GM12878 (cell line): ENCODE measurements at regions not wholly inside any gene's neighbourhood (a gene's known extent, or its start where the extent isn't known, plus 50 kb on each side); places are given as distances from the start of the nearest gene placed in this dataset.

Source experiments
- ATAC-seq: fragments of 200-7000 bp; cut with Tn5 transposase; 3 replicates; pipeline ENCODE4 v1.9.1; 2020; ENCODE audit warnings: mild to moderate bottlenecking, moderate library complexity
- BruUV-seq: library from RNA; stranded (reverse); fragments of 400-500 nt; replicated peaks from 2 replicates; lab custom pipeline; 2021; lab: Mats Ljungman, UMichigan
- CTCF ChIA-PET: fragments of 300-600 bp; sonication (Branson Sonifier 250); formaldehyde crosslinking; extraction: SDS; loops from one replicate; lab custom pipeline; 2021; ENCODE audit warnings: inconsistent platforms; lab: Yijun Ruan, JAX
- POLR2A ChIA-PET: fragments of 350-600 bp; formaldehyde crosslinking; extraction: SDS; loops from one replicate; lab custom pipeline; 2021; ENCODE audit warnings: inconsistent platforms; lab: Charles Lee
- RAD21 ChIA-PET: fragments of 300-600 bp; sonication (Branson Sonifier 250); formaldehyde crosslinking; loops from one replicate; lab custom pipeline; 2023; ENCODE audit warnings: antibody characterized with exemption; ENCODE audit not compliant: unreplicated experiment; lab: Charles Lee
- SMC1A ChIA-PET: fragments of 300-600 bp; sonication (Branson Sonifier 250); formaldehyde crosslinking; loops from one replicate; lab custom pipeline; 2023; ENCODE audit not compliant: unreplicated experiment, uncharacterized antibody; lab: Charles Lee
- DNase-seq: peaks from one replicate; pipeline ENCODE4 v3.0.0-alpha.2; 2011; ENCODE audit warnings: low read depth, low spot score
- FAIRE-seq: peaks from 3 replicates; lab custom pipeline; 2011; peaks lifted over from hg19 to GRCh38; lab: Jason Lieb, UNC
- H2AFZ ChIP-seq: 2 replicates; pipeline ENCODE4 v1.6.0; 2011; ENCODE audit warnings: low read depth, low read length, control low read depth; ENCODE audit not compliant: control insufficient read depth
- H3K27ac ChIP-seq: 2 replicates; pipeline ENCODE4 v1.5.1; 2011; ENCODE audit warnings: control low read depth; ENCODE audit not compliant: control insufficient read depth, insufficient read depth
- H3K27me3 ChIP-seq, 2 experiments: replicated peaks in 1 of 2; 2 replicates each; pipeline versions ENCODE4 v1.6.0 to v1.6.1; 2011; ENCODE audit warnings: low read length in 1 of 2; ENCODE audit not compliant: control insufficient read depth in 2 of 2, insufficient read depth in 2 of 2
- H3K36me3 ChIP-seq, 2 experiments: 2 replicates each; pipeline ENCODE4 v1.5.1; 2011; ENCODE audit warnings: low read length in 1 of 2; ENCODE audit not compliant: control insufficient read depth in 2 of 2, insufficient read depth in 2 of 2
- H3K4me1 ChIP-seq: 2 replicates; pipeline ENCODE4 v1.6.1; 2011; ENCODE audit warnings: mild to moderate bottlenecking, low read length, moderate library complexity, mixed read lengths; ENCODE audit not compliant: control insufficient read depth, insufficient read depth
- H3K4me2 ChIP-seq: 2 replicates; pipeline ENCODE4 v1.6.0; 2011; ENCODE audit warnings: control low read depth; ENCODE audit not compliant: control insufficient read depth, insufficient read depth
- H3K4me3 ChIP-seq: fragments of 200-600 bp; sonication (generic); 2 replicates; pipeline ENCODE4 v1.5.1; 2016
- H3K79me2 ChIP-seq: 2 replicates; pipeline ENCODE4 v1.6.0; 2011; ENCODE audit warnings: low read length; ENCODE audit not compliant: control insufficient read depth, insufficient read depth
- H3K9ac ChIP-seq: 2 replicates; pipeline ENCODE4 v1.8.0; 2011; ENCODE audit warnings: low read length, control low read depth, mixed read lengths; ENCODE audit not compliant: control insufficient read depth, insufficient read depth
- H3K9me3 ChIP-seq: replicated peaks from 3 replicates; pipeline ENCODE4 v1.5.1; 2011; ENCODE audit warnings: mild to moderate bottlenecking, low read length; ENCODE audit not compliant: control insufficient read depth, insufficient read depth
- H4K20me1 ChIP-seq: 2 replicates; pipeline ENCODE4 v1.6.0; 2011; ENCODE audit not compliant: control insufficient read depth, insufficient read depth
- CTCF ChIP-seq, 3 experiments: IDR thresholded peaks in 2 of 3; conservative IDR thresholded peaks in 1 of 3; 2 replicates each; pipeline ENCODE4 v1.5.1; 2011; ENCODE audit warnings: low read depth in 3 of 3, low read length in 3 of 3, mild to moderate bottlenecking in 3 of 3, control low read depth in 2 of 3, moderate library complexity in 2 of 3, inconsistent platforms in 1 of 3, mixed read lengths in 1 of 3; ENCODE audit not compliant: control insufficient read depth in 2 of 3, insufficient read depth in 1 of 3; ENCODE audit errors: extremely low read depth in 1 of 3
- EED ChIP-seq: sonication (generic); IDR thresholded peaks from 2 replicates; pipeline ENCODE4 v1.6.1; 2016; ENCODE audit warnings: antibody characterized with exemption, low read depth
- JUNB ChIP-seq: IDR thresholded peaks from 2 replicates; pipeline ENCODE4 v1.6.1; 2016; ENCODE audit warnings: antibody characterized with exemption, mild to moderate bottlenecking
- KLF5 ChIP-seq: fragments of 450-650 bp; IDR thresholded peaks from 2 replicates; pipeline ENCODE4 v1.6.1; 2014; ENCODE audit warnings: mild to moderate bottlenecking; ENCODE audit not compliant: partially characterized antibody
- MXI1 ChIP-seq: fragments of 150-350 bp; IDR thresholded peaks from 2 replicates; pipeline ENCODE4 v1.6.1; 2011; ENCODE audit warnings: low read depth, mild to moderate bottlenecking, inconsistent platforms, low read length, improper control_type of control experiment
- NKRF ChIP-seq: fragments of 450-650 bp; conservative IDR thresholded peaks from 2 replicates; pipeline ENCODE4 v1.6.1; 2017; ENCODE audit warnings: mild to moderate bottlenecking, moderate library complexity
- NR2F1 ChIP-seq: fragments of 450-650 bp; conservative IDR thresholded peaks from 2 replicates; pipeline ENCODE4 v1.6.1; 2017; ENCODE audit warnings: mild to moderate bottlenecking
- PAX5 ChIP-seq: IDR thresholded peaks from 2 replicates; pipeline ENCODE4 v1.6.1; 2011; ENCODE audit warnings: low read depth, low read length, borderline replicate concordance
- POLR2AphosphoS5 ChIP-seq: IDR thresholded peaks from 2 replicates; pipeline ENCODE4 v1.6.1; 2011; ENCODE audit warnings: mild to moderate bottlenecking, low read length, inconsistent platforms
- RUNX3 ChIP-seq: IDR thresholded peaks from 2 replicates; pipeline ENCODE4 v1.6.1; 2012; ENCODE audit warnings: low read length, inconsistent platforms
- SP1 ChIP-seq: IDR thresholded peaks from one replicate; pipeline ENCODE4 v1.6.1; 2011; ENCODE audit warnings: low read depth, low read length
- SREBF1 ChIP-seq: IDR thresholded peaks from 2 replicates; pipeline ENCODE4 v1.6.1; 2012; ENCODE audit warnings: mild to moderate bottlenecking, low read length
- TAF1 ChIP-seq: IDR thresholded peaks from 2 replicates; pipeline ENCODE4 v1.6.1; 2011; ENCODE audit warnings: mild to moderate bottlenecking, low read depth, low read length, borderline replicate concordance
- USF2 ChIP-seq: IDR thresholded peaks from 2 replicates; pipeline ENCODE4 v1.6.1; 2011; ENCODE audit warnings: low read depth, low read length, improper control_type of control experiment, borderline replicate concordance
- ZNF217 ChIP-seq: fragments of 450-650 bp; IDR thresholded peaks from 2 replicates; pipeline ENCODE4 v1.6.1; 2017; ENCODE audit warnings: antibody characterized with exemption, mild to moderate bottlenecking
- WGBS: methylation state at CpG from one replicate; pipeline ENCODE4 v1.1.6; 2016; ENCODE audit warnings: low lambda C conversion rate; ENCODE audit not compliant: insufficient replicate concordance, insufficient coverage; ENCODE audit errors: missing lambda C conversion rate; 5-methylcytosine and 5-hydroxymethylcytosine counted together
- in situ Hi-C: fragments of 300-500 bp; cut with MboI; formaldehyde crosslinking; loops from 9 replicates; pipeline ENCODE4 v1.14.3; 2018; ENCODE audit warnings: mixed read lengths
- intact Hi-C: fragments of 100-400 bp; cut with micrococcal nuclease; formaldehyde crosslinking; loops from one replicate; pipeline ENCODE4 v1.14.2; 2022; ENCODE audit not compliant: unreplicated experiment

- TF ChIP-seq CTCF (IDR thresholded peaks at IDR 0.05 in 2 of 3, conservative IDR thresholded peaks at IDR 0.05 in 1 of 3; ENCODE audit: control insufficient read depth in 2 of 3, extremely low read depth in 1 of 3, insufficient read depth in 1 of 3, low read depth in 3 of 3, low read length in 3 of 3) (no peak), SREBF1 (no peak), ZNF217 (no peak), TAF1 (no peak), NKRF (no peak), USF2 (no peak)
- TF ChIP-seq, all 136 proteins: peak for 0
Observed at GRCh38 chr13:21965095-21965494, 294.2 kb downstream of the FGF9 start (continued).

- intact Hi-C loops = no loop called here
- H3K4me2 ChIP-seq = no peak overlapping the region
- no peaks in the 10 kb centered on the region for H3K4me1 ChIP-seq
- WGBS = 69% methylated on average over 4 of the region's 4 CpGs
- BruUV-seq = no TSS peak
- no peaks in the 10 kb centered on the region for H3K79me2 ChIP-seq
- in situ Hi-C loops = no loop called here
- ATAC-seq (no peak; the same call in 2 of the 3 replicates), DNase-seq (no peak), FAIRE-seq (no peak)
- no peak overlapping the region for H3K9ac ChIP-seq
- POLR2A ChIA-PET = no interaction called here
- H3K36me3 ChIP-seq = no peaks in the 10 kb centered on the region
- no peak overlapping the region for H3K4me3 ChIP-seq
- CTCF ChIA-PET = no interaction called here
- no peak for TF ChIP-seq KLF5
- TF ChIP-seq RUNX3 = no peak
- no peak for TF ChIP-seq SP1
- no peak for TF ChIP-seq POLR2AphosphoS5
- no peak for TF ChIP-seq NR2F1
- no peak for TF ChIP-seq PAX5
- peak; percentile 33; the same call in 1 of the 2 replicates for TF ChIP-seq EED
- peak; percentile 48 for TF ChIP-seq JUNB
- TF ChIP-seq MXI1 = no peak
- no peak overlapping the region for H2AFZ ChIP-seq
- RAD21 ChIA-PET = no interaction called here
- H3K9me3 ChIP-seq = no peaks in the 10 kb centered on the region
- H4K20me1 ChIP-seq = no peaks in the 10 kb centered on the region
- SMC1A ChIA-PET = no interaction called here
- no peak overlapping the region for H3K27ac ChIP-seq
- H3K27me3 ChIP-seq = no peaks in the 10 kb centered on the region
Observed at GRCh38 chr13:21966014-21966413, 295.1 kb downstream of the FGF9 start.
